H7 (cell line): ENCODE measurements at regions not wholly inside any gene's neighbourhood (a gene's known extent, or its start where the extent isn't known, plus 50 kb on each side); places are given as distances from the start of the nearest gene placed in this dataset.
A peak's percentile ranks its signal among the peaks of the same experiment; 100 is the strongest.
"Not testable (repeated sequence)": the region's sequence is repeated elsewhere in the genome, so short reads cannot be mapped to it uniquely, and the experiment has no call there.

Experiments
- DNase-seq: peaks from one replicate; pipeline ENCODE4 v3.0.0; 2012
- H3K27me3 ChIP-seq: 2 replicates; pipeline ENCODE4 v1.6.0; 2011; ENCODE audit warnings: mild to moderate bottlenecking, low read length; ENCODE audit not compliant: control insufficient read depth, insufficient read depth
- H3K36me3 ChIP-seq: replicated peaks from 2 replicates; pipeline ENCODE4 v1.5.1; 2011; ENCODE audit warnings: low read length; ENCODE audit not compliant: control insufficient read depth, insufficient read depth
- H3K4me3 ChIP-seq: 2 replicates; pipeline ENCODE4 v1.5.1; 2011; ENCODE audit warnings: low read depth, mild to moderate bottlenecking, control low read depth, low read length, moderate library complexity; ENCODE audit not compliant: insufficient read depth

DNA sequence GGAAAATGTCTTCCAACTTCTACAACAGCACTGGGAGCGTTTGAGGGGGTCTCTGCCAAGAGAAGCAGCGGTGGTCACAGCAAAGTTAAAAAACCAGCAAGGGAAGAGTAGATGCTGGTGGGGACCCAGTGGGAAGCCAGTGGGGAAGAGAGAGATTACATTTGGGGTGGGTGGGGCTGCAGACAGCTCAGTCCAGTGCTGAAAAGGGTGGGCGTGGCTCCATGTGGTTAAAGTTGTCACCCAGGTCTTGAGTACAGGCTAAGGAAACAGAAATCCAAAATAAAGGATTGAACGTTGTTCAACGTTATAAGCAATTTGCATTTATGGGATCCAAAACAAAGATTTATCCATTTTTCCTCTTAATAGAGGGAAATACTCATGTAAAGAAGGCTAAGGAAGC lies 106.3 kb upstream of the LY86 start:
- no peaks in the 10 kb centered on the region for H3K27me3 ChIP-seq
- no peaks in the 10 kb centered on the region for H3K36me3 ChIP-seq
- no peak for DNase-seq
- no peak overlapping the region for H3K4me3 ChIP-seq

- H3K4me3 ChIP-seq, result no peak overlapping the region
- no peaks in the 10 kb centered on the region for H3K27me3 ChIP-seq
These were observed 105.4 kb upstream of the LY86 start for GRCh38 chr6:6483168-6483567.

DNA sequence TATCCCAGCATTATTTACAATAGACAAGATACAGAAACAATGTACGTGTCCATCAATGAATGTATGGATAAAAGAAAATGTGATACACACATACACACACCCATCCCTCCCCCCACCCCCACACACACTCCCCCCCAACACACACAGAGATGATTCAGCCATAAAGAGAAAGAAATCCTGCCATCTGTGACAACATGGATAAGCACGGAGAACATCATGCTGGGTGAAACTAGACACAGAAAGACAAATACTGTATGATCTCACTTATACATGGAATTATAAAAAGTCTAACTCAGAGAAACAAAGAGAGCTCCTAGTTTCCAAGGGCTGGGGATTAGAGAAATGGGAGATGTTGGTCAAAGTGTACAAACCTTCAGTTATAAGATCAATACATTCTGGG lies 104.8 kb upstream of the LY86 start:
- H3K36me3 ChIP-seq, result no peaks in the 10 kb centered on the region
- H3K27me3 ChIP-seq, result no peaks in the 10 kb centered on the region
- no peak for DNase-seq
- H3K4me3 ChIP-seq, result no peak overlapping the region

More at GRCh38 chr6:6483168-6483567, 105.4 kb upstream of the LY86 start:
- DNase-seq, result no peak
- H3K36me3 ChIP-seq, result no peaks in the 10 kb centered on the region

DNA sequence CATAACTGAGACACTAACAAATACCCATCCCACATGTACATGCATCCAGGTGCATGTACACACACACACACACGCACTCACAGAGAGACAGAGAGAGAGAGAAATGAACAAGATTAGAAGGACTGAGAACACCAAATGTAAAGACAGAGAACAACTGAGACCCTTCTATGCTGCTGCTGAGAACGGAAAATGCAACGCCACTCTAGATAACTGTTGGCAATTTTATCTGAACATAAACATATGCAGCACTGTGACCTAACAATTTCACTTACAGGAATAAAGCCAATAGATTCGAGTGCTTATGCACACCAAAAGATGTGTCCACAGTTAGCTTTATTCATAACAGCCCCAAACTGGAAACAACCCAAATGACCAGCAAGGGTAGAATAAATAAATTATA lies 103.8 kb upstream of the LY86 start:
- DNase-seq, result no peak
- no peak overlapping the region for H3K4me3 ChIP-seq
- H3K27me3 ChIP-seq, result no peaks in the 10 kb centered on the region
- H3K36me3 ChIP-seq, result no peaks in the 10 kb centered on the region

DNA sequence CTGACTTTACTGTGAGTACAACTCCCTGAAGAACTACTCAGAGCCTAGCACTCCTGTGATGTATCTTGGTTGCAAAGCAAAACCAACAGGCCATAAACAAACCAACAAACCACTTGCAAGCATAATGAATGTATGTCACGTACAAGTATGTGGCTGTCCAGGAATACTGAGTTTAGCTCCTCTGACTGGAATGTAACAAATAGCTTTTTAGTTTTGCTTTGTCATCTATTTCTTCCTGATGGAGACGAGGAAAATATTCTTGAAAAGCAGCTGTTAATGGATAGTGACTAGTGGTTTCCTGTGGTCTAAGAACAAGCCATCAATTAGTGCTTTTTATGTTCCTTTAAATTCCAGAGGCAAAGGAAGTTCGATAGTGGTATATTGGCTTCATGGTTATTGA lies 101.9 kb upstream of the LY86 start:
- Histone ChIP-seq H3K27me3 (no peaks in the 10 kb centered on the region), H3K4me3 (no peak overlapping the region), H3K36me3 (no peaks in the 10 kb centered on the region)
- no peak for DNase-seq

DNA sequence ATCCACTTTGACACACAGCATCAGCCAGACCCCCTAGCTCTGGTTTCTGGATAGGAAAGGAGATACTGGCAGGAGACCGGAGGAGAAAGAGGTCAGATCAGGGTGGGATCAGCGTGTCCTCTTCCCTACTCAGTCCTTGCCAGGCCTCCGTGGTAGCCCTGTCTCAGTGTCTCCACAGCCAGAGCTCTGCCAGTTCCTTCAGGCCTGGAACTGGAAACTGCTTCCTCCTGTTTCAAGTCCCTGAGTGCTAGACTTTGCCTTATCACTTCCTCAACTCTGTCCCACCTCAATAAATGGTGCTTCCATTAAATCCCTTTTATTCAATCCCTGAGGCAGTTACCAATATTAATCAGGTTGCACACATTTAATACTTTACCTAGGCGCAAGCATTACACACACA lies 96.8 kb upstream of the LY86 start:
- no peak for DNase-seq
- Histone ChIP-seq H3K4me3 (no peak overlapping the region), H3K27me3 (no peaks in the 10 kb centered on the region), H3K36me3 (no peaks in the 10 kb centered on the region)

- H3K36me3 ChIP-seq, result no peaks in the 10 kb centered on the region
- no peak for DNase-seq
- H3K27me3 ChIP-seq, result no peaks in the 10 kb centered on the region
- no peak overlapping the region for H3K4me3 ChIP-seq
These were observed 95.8 kb upstream of the LY86 start for GRCh38 chr6:6492675-6493074.

DNA sequence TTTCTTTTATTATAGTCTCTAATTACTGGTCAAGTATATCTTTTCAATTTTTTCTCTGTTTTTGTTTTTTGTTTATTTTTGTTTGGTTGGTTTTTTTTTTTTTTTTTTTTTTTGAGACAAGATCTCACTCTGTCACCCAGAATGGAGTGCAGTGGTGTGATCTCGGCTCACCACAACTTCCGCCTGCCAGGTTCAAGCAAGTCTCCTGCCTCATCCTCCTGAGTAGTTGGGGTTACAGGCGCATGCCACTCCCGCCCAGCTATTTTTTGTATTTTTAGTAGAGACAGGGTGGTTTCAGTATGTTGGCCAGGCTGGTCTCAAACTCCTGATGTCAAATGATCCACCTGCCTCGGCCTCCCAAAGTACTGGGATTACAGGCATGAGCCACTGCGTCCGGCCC lies 94.4 kb upstream of the LY86 start:
- not testable (repeated sequence) for DNase-seq, H3K4me3 ChIP-seq, H3K36me3 ChIP-seq, H3K27me3 ChIP-seq

DNA sequence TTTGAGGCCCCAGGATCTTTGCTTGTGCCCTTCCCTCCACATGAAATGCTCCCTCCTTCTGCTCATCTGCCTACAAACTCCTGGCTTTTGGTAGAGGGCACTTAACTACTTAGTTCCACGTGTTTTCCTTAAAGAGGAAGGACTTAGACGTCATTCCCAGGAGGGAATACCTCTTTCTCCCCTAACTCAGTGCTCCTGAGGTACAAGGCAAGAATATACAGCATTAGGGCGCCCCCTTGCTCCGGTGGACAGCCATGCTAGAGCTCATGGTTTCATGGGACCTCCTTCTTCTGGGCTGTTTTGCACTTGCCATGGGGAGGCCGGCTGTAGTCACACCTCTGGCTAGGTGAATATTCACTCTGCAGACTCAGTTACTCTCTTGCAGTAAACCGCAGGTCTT lies 93.8 kb upstream of the LY86 start:
- DNase-seq, result peak; percentile 80
- H3K36me3 ChIP-seq, result no peaks in the 10 kb centered on the region
- no peaks in the 10 kb centered on the region for H3K27me3 ChIP-seq
- H3K4me3 ChIP-seq, result no peak overlapping the region

- H3K27me3 ChIP-seq, result no peaks in the 10 kb centered on the region
- no peak for DNase-seq
- H3K4me3 ChIP-seq, result no peak overlapping the region
- no peaks in the 10 kb centered on the region for H3K36me3 ChIP-seq
These were observed 92.7 kb upstream of the LY86 start for GRCh38 chr6:6495851-6496250.

DNA sequence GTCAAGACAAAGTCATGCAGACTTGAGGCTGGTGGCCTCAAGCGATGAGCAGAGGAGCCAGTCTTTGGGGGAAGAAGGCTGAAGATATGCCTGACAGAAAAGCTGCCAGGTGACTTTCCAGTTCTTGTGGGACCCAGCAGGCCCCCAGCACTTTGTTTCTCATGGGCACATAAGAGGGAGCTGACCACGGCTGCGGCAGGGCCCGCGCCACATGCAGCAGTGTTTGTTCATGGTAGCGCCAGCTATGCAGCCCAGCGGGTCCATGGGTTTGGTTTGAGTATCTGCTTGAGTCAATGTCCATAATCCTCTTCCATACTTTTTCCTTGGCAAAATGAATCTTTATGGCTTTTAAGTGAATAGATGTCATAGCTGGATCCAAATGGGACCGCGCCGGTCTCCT lies 91.0 kb upstream of the LY86 start:
- Histone ChIP-seq H3K4me3 (no peak overlapping the region), H3K27me3 (no peaks in the 10 kb centered on the region), H3K36me3 (no peaks in the 10 kb centered on the region)
- no peak for DNase-seq

GRCh38 chr6:6497976-6498375 lies 90.5 kb upstream of the LY86 start:
- no peak for DNase-seq
- Histone ChIP-seq H3K4me3 (no peak overlapping the region), H3K36me3 (no peaks in the 10 kb centered on the region), H3K27me3 (no peaks in the 10 kb centered on the region)

DNA sequence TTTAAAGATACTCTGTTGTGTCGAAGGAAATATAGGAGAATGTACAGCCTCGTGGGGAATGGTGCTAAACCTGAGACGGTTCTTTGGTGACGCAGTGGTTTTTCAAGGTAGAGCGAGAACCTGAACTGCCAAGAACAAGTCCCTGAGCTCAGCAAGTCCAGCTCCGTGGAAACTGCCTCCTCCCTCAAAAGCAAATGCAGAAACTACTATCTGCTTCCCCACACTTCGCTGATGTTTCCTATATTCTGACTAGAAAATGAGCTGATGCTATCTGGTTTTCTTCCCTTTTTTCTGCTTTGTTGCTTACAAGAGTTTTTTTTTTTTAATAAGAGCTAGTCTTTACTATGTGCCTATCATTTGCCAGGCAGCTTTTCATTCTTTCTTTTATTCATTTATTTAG lies 85.3 kb upstream of the LY86 start:
- Histone ChIP-seq H3K27me3 (no peaks in the 10 kb centered on the region), H3K4me3 (no peak overlapping the region), H3K36me3 (no peaks in the 10 kb centered on the region)
- DNase-seq, result no peak

DNA sequence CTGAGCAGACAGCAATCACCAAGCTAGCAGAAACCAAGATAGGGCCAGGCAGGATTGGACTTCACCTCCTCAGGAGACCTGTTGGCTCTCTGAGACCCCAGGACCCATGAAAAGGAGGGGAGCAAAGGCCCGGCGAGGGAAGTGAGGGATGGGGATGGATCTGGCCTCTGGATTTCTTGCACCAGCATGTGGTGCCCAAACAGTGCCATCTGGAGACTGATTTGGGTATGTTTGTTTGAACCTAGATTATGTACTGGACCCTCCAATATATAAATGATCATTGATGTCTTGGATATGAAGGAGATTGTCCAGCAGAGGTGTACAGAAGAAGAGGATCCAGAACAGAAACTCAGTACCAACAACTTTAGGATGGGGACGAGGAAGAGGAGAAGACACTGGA lies 83.4 kb upstream of the LY86 start:
- Histone ChIP-seq H3K36me3 (no peaks in the 10 kb centered on the region), H3K4me3 (no peak overlapping the region), H3K27me3 (no peaks in the 10 kb centered on the region)
- no peak for DNase-seq

- DNase-seq, result no peak
- Histone ChIP-seq H3K4me3 (no peak overlapping the region), H3K36me3 (no peaks in the 10 kb centered on the region), H3K27me3 (no peaks in the 10 kb centered on the region)
These were observed 79.9 kb upstream of the LY86 start for GRCh38 chr6:6508643-6509042.

GRCh38 chr6:6509284-6509683 lies 79.2 kb upstream of the LY86 start:
- Histone ChIP-seq H3K4me3 (no peak overlapping the region), H3K36me3 (no peaks in the 10 kb centered on the region), H3K27me3 (no peaks in the 10 kb centered on the region)
- DNase-seq, result no peak
